GM12865 (cell line): ENCODE measurements at regions not wholly inside any gene's neighbourhood (a gene's known extent, or its start where the extent isn't known, plus 50 kb on each side); places are given as distances from the start of the nearest gene placed in this dataset.

Source experiments
- DNase-seq: peaks from one replicate; pipeline ENCODE4 v3.0.0; 2010; ENCODE audit warnings: low read depth
- H3K4me3 ChIP-seq: 2 replicates; pipeline ENCODE4 v1.5.1; 2011; ENCODE audit warnings: mild to moderate bottlenecking, low read depth, low read length, control low read depth
- CTCF ChIP-seq: IDR thresholded peaks from 2 replicates; pipeline ENCODE4 v1.5.1; 2011; ENCODE audit warnings: low read length, control low read depth, low read depth, inconsistent platforms; ENCODE audit not compliant: insufficient read depth; ENCODE audit errors: missing control alignments

DNA sequence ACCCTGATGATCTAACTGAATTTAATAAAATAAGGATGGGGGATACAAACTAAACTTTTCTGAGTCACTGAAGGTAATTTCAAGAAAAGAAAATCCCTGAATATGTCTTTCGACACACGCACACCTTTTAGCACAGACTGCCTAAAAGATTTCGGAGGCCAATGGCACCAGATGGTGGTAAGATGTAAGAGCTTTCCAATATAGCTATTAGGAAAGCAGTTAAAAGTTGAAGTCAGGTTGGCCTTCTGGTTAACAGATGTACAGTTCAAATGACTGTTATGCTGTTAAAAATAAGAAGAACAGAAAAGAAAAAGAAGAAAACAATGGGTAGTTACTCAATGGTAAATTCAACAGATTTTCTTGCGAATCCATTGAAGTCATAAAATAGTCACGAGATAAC lies 80.7 kb upstream of the KRR1 start:
- DNase-seq = no peak
- TF ChIP-seq CTCF = no peak
- no peak overlapping the region for H3K4me3 ChIP-seq

- DNase-seq = no peak
- H3K4me3 ChIP-seq = no peak overlapping the region
- TF ChIP-seq CTCF = no peak
These were observed 80.2 kb upstream of the KRR1 start for GRCh38 chr12:75591628-75592027.

- H3K4me3 ChIP-seq = no peak overlapping the region
- DNase-seq = no peak
- no peak for TF ChIP-seq CTCF
These were observed 78.4 kb upstream of the KRR1 start for GRCh38 chr12:75589801-75590200.

DNA sequence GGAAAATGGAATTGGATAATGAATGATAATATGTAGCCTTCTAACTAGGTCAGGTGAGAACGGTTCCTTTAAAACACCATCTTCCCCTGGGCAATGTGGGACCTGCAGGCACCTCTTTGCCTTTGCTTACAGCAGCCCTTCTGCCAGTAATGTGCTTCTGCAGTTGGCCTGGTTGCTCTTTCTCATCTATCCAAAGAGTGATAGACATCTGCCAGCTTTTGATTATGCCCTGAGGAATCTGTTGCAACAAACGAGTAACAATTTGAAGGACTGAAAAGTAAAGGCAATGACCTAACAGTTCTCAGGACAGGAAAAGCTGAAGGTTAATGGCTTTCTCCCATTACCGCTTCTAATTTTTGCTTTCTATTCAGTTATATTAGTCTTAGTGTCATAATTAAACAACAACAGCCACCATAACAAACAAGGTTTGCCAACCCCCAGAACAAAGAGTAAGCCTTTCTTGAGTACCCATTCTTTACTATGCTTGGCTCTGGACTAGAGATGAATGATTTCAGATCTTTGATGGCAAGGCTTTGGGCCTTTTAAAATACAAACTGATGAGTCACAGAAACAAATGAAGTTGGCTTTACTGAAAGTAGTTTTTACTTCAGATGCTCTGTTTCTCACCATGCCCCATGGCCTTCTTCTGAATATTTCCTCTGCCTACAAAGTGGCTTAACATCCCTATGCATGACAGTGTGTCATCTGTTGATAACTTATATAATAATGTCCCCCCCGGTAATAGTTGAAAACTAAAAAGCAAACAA lies 76.1 kb upstream of the KRR1 start:
- TF ChIP-seq CTCF = no peak
- no peak overlapping the region for H3K4me3 ChIP-seq
- DNase-seq = no peak

GRCh38 chr12:75585330-75585729 lies 73.9 kb upstream of the KRR1 start:
- H3K4me3 ChIP-seq = no peak overlapping the region
- TF ChIP-seq CTCF = no peak
- no peak for DNase-seq

DNA sequence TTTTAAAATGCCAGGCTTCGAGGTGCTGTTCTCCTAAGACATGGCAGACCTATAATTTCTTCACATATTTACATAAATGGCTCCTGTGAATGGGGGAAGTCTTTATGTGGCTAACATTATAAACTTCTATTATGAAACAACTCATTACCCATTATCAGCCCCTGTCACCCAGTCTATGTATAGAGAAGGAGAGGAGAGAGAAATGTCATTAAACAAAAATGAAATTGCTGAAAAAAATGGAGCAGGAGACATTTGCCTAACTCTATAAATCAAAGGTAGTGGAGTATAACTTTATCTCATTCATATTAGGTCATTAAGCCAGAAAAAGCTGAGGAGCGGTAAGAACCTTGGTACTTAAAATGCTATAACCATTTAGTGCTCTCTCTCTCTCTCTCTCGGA lies 71.9 kb upstream of the KRR1 start:
- H3K4me3 ChIP-seq = no peak overlapping the region
- TF ChIP-seq CTCF = no peak
- no peak for DNase-seq

DNA sequence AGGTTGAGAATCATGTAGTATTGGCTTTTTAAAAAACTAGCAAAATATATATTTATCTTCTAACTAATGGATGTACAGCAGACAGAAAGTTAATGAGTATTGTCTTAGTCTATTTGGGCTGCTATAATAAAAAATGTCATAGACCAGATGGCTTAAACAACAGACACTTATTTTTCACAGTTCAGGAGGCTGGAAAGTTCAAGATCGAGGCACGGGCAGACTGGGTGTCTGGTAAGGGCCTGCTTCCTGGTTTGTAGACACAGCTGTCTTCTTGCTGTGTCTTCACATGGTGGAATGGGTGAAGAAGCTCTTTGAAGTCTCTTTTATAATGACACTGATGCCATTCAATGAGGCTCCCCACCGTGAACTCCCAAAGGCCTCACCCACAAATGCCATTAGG lies 70.1 kb upstream of the KRR1 start:
- DNase-seq = no peak
- H3K4me3 ChIP-seq = no peak overlapping the region
- no peak for TF ChIP-seq CTCF
